ENCODE measurements at regions not wholly inside any gene's neighbourhood (a gene's known extent, or its start where the extent isn't known, plus 50 kb on each side); places are given as distances from the start of the nearest gene placed in this dataset.

DNA sequence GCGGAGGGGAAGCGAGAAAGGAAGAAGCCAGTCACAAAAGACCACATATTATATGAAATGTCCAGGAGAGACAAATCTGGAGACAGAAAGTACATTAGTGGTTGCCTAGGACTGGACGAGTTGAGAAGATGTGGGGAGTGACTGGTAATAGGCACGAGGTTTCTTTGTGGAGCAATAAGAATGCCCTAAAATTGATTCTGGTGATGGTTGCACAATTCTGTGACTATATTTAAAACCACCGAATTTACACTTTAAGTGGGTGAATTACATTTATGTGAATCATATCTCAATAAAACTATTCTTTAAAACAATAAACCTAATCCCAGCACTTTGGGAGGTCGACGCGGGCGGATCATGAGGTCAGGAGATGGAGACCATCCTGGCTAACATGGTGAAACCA, 63.1 kb downstream of the ZNF281 start:
- intact Hi-C loops (cut with DNase I) = no loop called here
- DNase-seq = no peak
- Histone ChIP-seq H3K27ac (ENCODE audit: low read depth in 2 of 2, low read length in 2 of 2) (no peak overlapping the region), H3K27me3 (ENCODE audit: control insufficient read depth, insufficient read depth, low read length) (no peaks in the 10 kb centered on the region), H3K9ac (ENCODE audit: low read length in 3 of 3) (no peak overlapping the region), H3K36me3 (ENCODE audit: control insufficient read depth in 2 of 3, insufficient read depth in 3 of 3, low read length in 3 of 3) (no peaks in the 10 kb centered on the region), H3K4me3 (ENCODE audit: low read length in 3 of 3) (no peak overlapping the region), H3K4me1 (ENCODE audit: control insufficient read depth in 2 of 3, insufficient read depth in 2 of 3, low read depth in 1 of 3, low read length in 3 of 3) (no peaks in the 10 kb centered on the region), H3K9me3 (ENCODE audit: control insufficient read depth in 2 of 3, insufficient read depth in 1 of 3, low read length in 3 of 3) (no peaks in the 10 kb centered on the region)
- no peak for TF ChIP-seq CTCF (IDR thresholded peaks at IDR 0.05; ENCODE audit: borderline replicate concordance, extremely low read depth, insufficient read depth)
- no peak for FAIRE-seq

DNA sequence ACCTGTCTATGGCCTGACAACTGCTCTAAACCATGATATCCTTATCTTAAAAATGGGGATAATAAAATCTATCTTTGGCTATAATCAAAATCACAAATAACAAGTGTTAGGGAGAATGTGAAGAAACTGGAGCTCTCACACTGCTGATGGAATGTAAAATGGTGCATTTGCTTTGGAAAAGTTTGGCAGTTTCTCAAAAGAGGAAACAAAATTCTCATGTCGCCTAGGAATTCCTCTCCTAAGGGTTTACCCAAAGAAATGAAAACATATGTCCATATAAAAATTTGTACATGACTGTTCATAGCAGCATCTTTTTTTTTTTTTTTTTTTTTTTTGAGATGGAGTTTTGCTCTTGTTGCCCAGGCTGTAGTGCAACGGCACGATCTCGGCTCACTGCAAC, 64.3 kb downstream of the ZNF281 start:
- no peaks in the 10 kb centered on the region for H3K36me3 ChIP-seq (ENCODE audit: control insufficient read depth in 2 of 3, insufficient read depth in 3 of 3, low read length in 3 of 3)
- no peak overlapping the region for H3K27ac ChIP-seq (ENCODE audit: low read depth in 2 of 2, low read length in 2 of 2)
- no peak for FAIRE-seq
- H3K27me3 ChIP-seq (ENCODE audit: control insufficient read depth, insufficient read depth, low read length) = no peaks in the 10 kb centered on the region
- no peak overlapping the region for H3K4me3 ChIP-seq (ENCODE audit: low read length in 3 of 3)
- TF ChIP-seq CTCF (IDR thresholded peaks at IDR 0.05; ENCODE audit: borderline replicate concordance, extremely low read depth, insufficient read depth) = no peak
- no peaks in the 10 kb centered on the region for H3K9me3 ChIP-seq (ENCODE audit: control insufficient read depth in 2 of 3, insufficient read depth in 1 of 3, low read length in 3 of 3)
- H3K9ac ChIP-seq (ENCODE audit: low read length in 3 of 3) = no peak overlapping the region
- intact Hi-C loops (cut with DNase I) = no loop called here
- H3K4me1 ChIP-seq (ENCODE audit: control insufficient read depth in 2 of 3, insufficient read depth in 2 of 3, low read depth in 1 of 3, low read length in 3 of 3) = no peaks in the 10 kb centered on the region
- DNase-seq = no peak

GRCh38 chr1:200343874-200344273, 66.0 kb downstream of the ZNF281 start:
- H3K36me3 ChIP-seq (ENCODE audit: control insufficient read depth in 2 of 3, insufficient read depth in 3 of 3, low read length in 3 of 3) = no peaks in the 10 kb centered on the region
- H3K4me3 ChIP-seq (ENCODE audit: low read length in 3 of 3) = no peak overlapping the region
- intact Hi-C loops (cut with DNase I) = no loop called here
- no peaks in the 10 kb centered on the region for H3K9me3 ChIP-seq (ENCODE audit: control insufficient read depth in 2 of 3, insufficient read depth in 1 of 3, low read length in 3 of 3)
- H3K27me3 ChIP-seq (ENCODE audit: control insufficient read depth, insufficient read depth, low read length) = no peaks in the 10 kb centered on the region
- no peak for DNase-seq
- no peak overlapping the region for H3K9ac ChIP-seq (ENCODE audit: low read length in 3 of 3)
- H3K4me1 ChIP-seq (ENCODE audit: control insufficient read depth in 2 of 3, insufficient read depth in 2 of 3, low read depth in 1 of 3, low read length in 3 of 3) = no peaks in the 10 kb centered on the region
- TF ChIP-seq CTCF (IDR thresholded peaks at IDR 0.05; ENCODE audit: borderline replicate concordance, extremely low read depth, insufficient read depth) = no peak
- H3K27ac ChIP-seq (ENCODE audit: low read depth in 2 of 2, low read length in 2 of 2) = no peak overlapping the region
- FAIRE-seq = no peak

Measured in kidney (tissue), 13 donors.